ENCODE measurements at regions not wholly inside any gene's neighbourhood (a gene's known extent, or its start where the extent isn't known, plus 50 kb on each side); places are given as distances from the start of the nearest gene placed in this dataset.

DNA sequence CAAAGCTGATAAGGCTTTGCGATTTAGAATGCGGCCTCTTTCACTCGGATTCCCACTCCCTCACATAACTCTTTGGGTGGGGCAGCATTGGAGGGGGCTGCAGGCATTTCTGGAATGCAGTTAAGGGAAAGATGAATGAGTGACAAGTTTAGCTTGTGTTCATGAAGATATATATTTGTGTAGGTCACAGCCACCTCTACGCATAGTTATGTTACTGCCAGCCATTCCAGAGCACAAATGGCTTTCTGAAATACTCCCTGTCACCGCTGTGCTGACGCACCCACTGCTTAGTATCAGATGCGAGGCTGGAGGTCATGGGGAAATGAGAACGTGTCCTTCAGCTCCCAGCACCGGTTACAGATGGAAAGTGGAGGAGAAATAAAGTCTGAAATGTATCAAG is 54.1 kb upstream of the ATP1A1 start:
- H3K9me3 Mint-ChIP-seq = no peaks in the 10 kb centered on the region
- H3K4me1 Mint-ChIP-seq = no peaks in the 10 kb centered on the region
- peaks cover 0 to 22% (median 0%) of the 10 kb centered on the region in 3 donors for H3K27me3 Mint-ChIP-seq
- DNase-seq (no peak), ATAC-seq (ENCODE audit: low read depth in 2 of 2) (no peak)
- H3K36me3 Mint-ChIP-seq = no peaks in the 10 kb centered on the region
- H3K27ac Mint-ChIP-seq = no peak overlapping the region
- no peak overlapping the region for H3K4me3 Mint-ChIP-seq

DNA sequence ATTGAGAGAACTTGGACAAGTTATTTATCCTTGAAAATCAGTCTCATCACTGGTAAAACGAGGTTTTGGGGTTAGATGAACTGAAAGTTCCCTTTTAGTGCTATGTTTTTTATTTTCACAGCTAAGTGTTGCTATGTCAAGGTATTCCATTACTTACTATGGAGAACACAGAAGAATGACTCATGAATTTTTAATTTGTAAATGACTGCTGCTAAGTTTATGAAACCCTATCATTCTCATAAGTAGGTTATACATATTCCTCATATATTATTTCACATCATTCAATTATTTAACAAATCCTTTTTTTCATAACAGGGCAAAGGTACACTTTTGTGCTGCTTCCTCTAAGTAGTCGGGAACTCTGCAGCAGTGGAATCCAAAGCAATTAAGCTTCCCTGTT is 52.2 kb upstream of the ATP1A1 start:
- ATAC-seq (ENCODE audit: low read depth in 2 of 2) (no peak), DNase-seq (no peak)
- Mint-ChIP-seq H3K36me3 (no peaks in the 10 kb centered on the region), H3K4me3 (no peak overlapping the region), H3K4me1 (peaks cover 10 to 12% (median 10%) of the 10 kb centered on the region in 3 donors), H3K27me3 (peaks cover 0 to 21% (median 0%) of the 10 kb centered on the region in 3 donors), H3K27ac (peak overlapping the region in 1 of 6 donors; percentile 28), H3K9me3 (no peaks in the 10 kb centered on the region)

DNA sequence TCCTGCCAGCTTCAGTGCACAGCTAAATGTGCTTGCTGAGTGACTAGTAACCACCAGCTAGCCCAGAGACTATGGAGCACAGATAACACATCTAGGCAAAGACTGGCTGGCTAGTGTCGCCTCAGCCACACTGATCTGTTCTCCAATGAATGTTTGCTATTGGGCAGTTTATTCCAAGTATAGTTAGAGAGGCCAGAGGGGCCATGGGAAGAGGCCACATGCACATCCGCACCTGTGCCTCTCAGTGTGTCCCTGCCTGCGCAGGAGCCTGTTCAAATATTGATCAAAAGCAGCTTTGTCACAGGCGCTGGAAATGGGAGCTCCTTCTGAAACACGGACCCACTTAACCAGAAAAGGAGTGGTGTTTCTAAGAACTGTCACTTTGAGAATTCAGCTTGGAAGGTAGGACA is 51.3 kb upstream of the ATP1A1 start:
- H3K9me3 Mint-ChIP-seq = no peaks in the 10 kb centered on the region
- ATAC-seq (ENCODE audit: low read depth in 2 of 2) (no peak), DNase-seq (no peak)
- no peaks in the 10 kb centered on the region for H3K36me3 Mint-ChIP-seq
- no peak overlapping the region for H3K27ac Mint-ChIP-seq
- no peak overlapping the region for H3K4me3 Mint-ChIP-seq
- H3K4me1 Mint-ChIP-seq = peaks cover 17 to 21% (median 18%) of the 10 kb centered on the region in 3 donors
- H3K27me3 Mint-ChIP-seq = peaks cover 0 to 12% (median 0%) of the 10 kb centered on the region in 3 donors

DNA sequence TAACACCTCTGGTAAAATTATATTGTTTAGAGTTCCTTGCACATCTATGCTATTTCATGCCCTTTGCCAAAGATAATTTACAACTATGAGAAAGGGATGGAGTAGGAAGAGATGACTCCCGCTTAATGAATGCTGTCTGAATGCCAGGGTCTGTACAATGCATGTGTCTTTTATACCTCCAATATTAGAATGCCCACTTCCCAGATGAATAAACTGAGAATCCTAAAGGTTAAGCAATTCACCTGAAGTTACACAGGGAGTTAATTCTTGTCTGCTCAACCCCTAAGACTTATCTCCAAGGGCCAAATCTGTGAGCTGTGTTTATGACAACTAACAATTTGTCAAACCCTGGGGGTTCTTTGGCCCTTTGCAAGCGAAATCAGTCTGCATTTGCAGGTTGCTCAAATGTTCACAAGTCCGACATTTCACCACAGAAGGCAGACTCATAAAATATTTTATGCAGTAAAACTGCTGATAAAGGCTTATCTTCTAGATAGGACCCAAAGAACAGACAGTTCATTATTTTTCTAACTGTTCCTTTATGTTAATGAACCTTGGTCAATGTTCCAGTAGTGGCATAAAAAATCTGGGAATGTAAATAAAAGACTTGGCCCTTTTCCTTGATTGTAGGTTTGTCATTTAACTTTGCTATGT is 50.2 kb upstream of the ATP1A1 start:
- no peak overlapping the region for H3K4me3 Mint-ChIP-seq
- DNase-seq (no peak), ATAC-seq (ENCODE audit: low read depth in 2 of 2) (no peak)
- peaks cover 17 to 21% (median 18%) of the 10 kb centered on the region in 3 donors for H3K4me1 Mint-ChIP-seq
- H3K27me3 Mint-ChIP-seq = peaks cover 0 to 7% (median 0%) of the 10 kb centered on the region in 3 donors
- no peaks in the 10 kb centered on the region for H3K9me3 Mint-ChIP-seq
- no peaks in the 10 kb centered on the region for H3K36me3 Mint-ChIP-seq
- peak overlapping the region in 2 of 6 donors; percentile 40 to 54 for H3K27ac Mint-ChIP-seq

Data from naive B cell (primary cell).